Endothelial cell of umbilical vein (primary cell): ENCODE measurements at regions not wholly inside any gene's neighbourhood (a gene's known extent, or its start where the extent isn't known, plus 50 kb on each side); places are given as distances from the start of the nearest gene placed in this dataset.

Experiments
- BruUV-seq: library from RNA; stranded (reverse); fragments of 400-500 nt; replicated peaks from 2 replicates; lab custom pipeline; 2021; lab: Mats Ljungman, UMichigan
- CTCF ChIA-PET: fragments of 300-600, 350-600 bp; sonication (Branson Sonifier 250); formaldehyde crosslinking; loops from one replicate; lab custom pipeline; 2021; ENCODE audit warnings: antibody characterized with exemption, inconsistent platforms; lab: Charles Lee
- POLR2A ChIA-PET: fragments of 300-600, 350-600 bp; sonication (Branson Sonifier 250); formaldehyde crosslinking; loops from one replicate; lab custom pipeline; 2021; ENCODE audit warnings: antibody characterized with exemption, inconsistent platforms; lab: Charles Lee
- DNase-seq: peaks from one replicate; pipeline ENCODE4 v3.0.0-alpha.2; 2011; ENCODE audit warnings: low read depth, low spot score
- FAIRE-seq: peaks from 2 replicates; lab custom pipeline; 2011; peaks lifted over from hg19 to GRCh38; lab: Jason Lieb, UNC
- H2AFZ ChIP-seq: 2 replicates; pipeline ENCODE4 v1.6.0; 2012; ENCODE audit warnings: low read depth, low read length, control low read depth, inconsistent platforms
- H3K27ac ChIP-seq: 2 replicates; pipeline ENCODE4 v1.5.1; 2011; ENCODE audit warnings: low read depth, mild to moderate bottlenecking, control low read depth, low read length, moderate library complexity; ENCODE audit not compliant: insufficient read depth
- H3K27me3 ChIP-seq, 2 experiments: 2 replicates each; pipeline versions ENCODE4 v1.6.0 to v1.6.1; 2011; ENCODE audit warnings: low read length in 2 of 2, mixed read lengths in 1 of 2; ENCODE audit not compliant: control insufficient read depth in 2 of 2, insufficient read depth in 2 of 2
- H3K36me3 ChIP-seq, 2 experiments: 2 replicates in 1 of 2; 3 replicates in 1 of 2; pipeline ENCODE4 v1.5.1; 2011; ENCODE audit warnings: low read length in 2 of 2, mild to moderate bottlenecking in 1 of 2, moderate library complexity in 1 of 2; ENCODE audit not compliant: control insufficient read depth in 2 of 2, insufficient read depth in 2 of 2; ENCODE audit errors: extremely low read depth in 1 of 2
- H3K4me1 ChIP-seq: 3 replicates; pipeline ENCODE4 v1.5.1; 2011; ENCODE audit warnings: mild to moderate bottlenecking, low read length; ENCODE audit not compliant: control insufficient read depth, insufficient read depth; ENCODE audit errors: extremely low read depth
- H3K4me2 ChIP-seq: 2 replicates; pipeline ENCODE4 v1.6.1; 2011; ENCODE audit warnings: low read length, control low read depth, mixed read lengths; ENCODE audit not compliant: insufficient read depth
- H3K4me3 ChIP-seq, 3 experiments: fragments of 200-600 bp in 1 of 3; sonication (generic), shearing (Covaris generic) in 1 of 3; replicated peaks in 1 of 3; 2 replicates each; pipeline ENCODE4 v1.5.1; 2011 to 2016; ENCODE audit warnings: control low read depth in 3 of 3, low read length in 3 of 3, mild to moderate bottlenecking in 2 of 3, inconsistent platforms in 1 of 3, low read depth in 1 of 3, moderate library complexity in 1 of 3; ENCODE audit not compliant: insufficient read depth in 1 of 3
- H3K79me2 ChIP-seq: 2 replicates; pipeline ENCODE4 v1.6.0; 2012; ENCODE audit warnings: low read length, inconsistent platforms; ENCODE audit not compliant: control insufficient read depth, insufficient read depth
- H3K9ac ChIP-seq: replicated peaks from 2 replicates; pipeline ENCODE3; 2011; ENCODE audit warnings: low read length, control low read depth; ENCODE audit not compliant: insufficient read depth; ENCODE audit errors: extremely low read depth
- H3K9me1 ChIP-seq: replicated peaks from 3 replicates; pipeline ENCODE4 v1.6.0; 2011; ENCODE audit warnings: mild to moderate bottlenecking, low read length; ENCODE audit not compliant: control insufficient read depth, insufficient read depth; ENCODE audit errors: extremely low read depth
- H3K9me3 ChIP-seq: replicated peaks from 2 replicates; pipeline ENCODE4 v1.5.1; 2012; ENCODE audit warnings: low read length, inconsistent platforms; ENCODE audit not compliant: control insufficient read depth, insufficient read depth
- H4K20me1 ChIP-seq: replicated peaks from 2 replicates; pipeline ENCODE3; 2011; ENCODE audit warnings: mild to moderate bottlenecking, low read length; ENCODE audit not compliant: control insufficient read depth, insufficient read depth; ENCODE audit errors: extremely low read depth
- CTCF ChIP-seq, 2 donors: IDR thresholded peaks; 1 replicate in 1 of 2; 2 replicates in 1 of 2; pipeline ENCODE4 v1.5.1; 2011; ENCODE audit warnings: low read length in 2 of 2, mild to moderate bottlenecking in 2 of 2, moderate library complexity in 2 of 2, control low read depth in 1 of 2, inconsistent platforms in 1 of 2, low read depth in 1 of 2; ENCODE audit not compliant: insufficient read depth in 1 of 2; ENCODE audit errors: extremely low read depth in 1 of 2
- FOS ChIP-seq: IDR thresholded peaks from 2 replicates; pipeline ENCODE4 v1.6.1; 2011; ENCODE audit warnings: mild to moderate bottlenecking, low read length, moderate library complexity, borderline replicate concordance; ENCODE audit not compliant: insufficient read depth
- GATA2 ChIP-seq: IDR thresholded peaks from 2 replicates; pipeline ENCODE4 v1.7.0; 2011; ENCODE audit warnings: low read depth, mild to moderate bottlenecking, moderate library complexity, mixed read lengths, low read length; ENCODE audit not compliant: insufficient read length, insufficient read depth
- JUN ChIP-seq: IDR thresholded peaks from 2 replicates; pipeline ENCODE4 v1.6.1; 2011; ENCODE audit warnings: borderline replicate concordance, low read depth; ENCODE audit not compliant: insufficient read length, insufficient read depth
- MAX ChIP-seq: IDR thresholded peaks from 2 replicates; pipeline ENCODE4 v1.6.1; 2011; ENCODE audit not compliant: insufficient read depth, insufficient read length
- MYC ChIP-seq: IDR thresholded peaks from one replicate; pipeline ENCODE4 v1.6.1; 2011; ENCODE audit warnings: mild to moderate bottlenecking, low read depth, low read length
- POLR2A ChIP-seq: IDR thresholded peaks from 2 replicates; pipeline ENCODE4 v1.6.1; 2012; ENCODE audit warnings: low read depth, mild to moderate bottlenecking, control low read depth, low read length
- POLR2AphosphoS5 ChIP-seq: IDR thresholded peaks from 2 replicates; pipeline ENCODE4 v1.6.1; 2012; ENCODE audit warnings: low read depth, mild to moderate bottlenecking, control low read depth, low read length, moderate library complexity; ENCODE audit not compliant: insufficient read depth
- dilution Hi-C: fragments of 300-500 bp; cut with MboI; formaldehyde crosslinking; loops from one replicate; pipeline ENCODE4 v1.15.0; 2019; ENCODE audit warnings: low sequenced_read_pairs; ENCODE audit not compliant: extremely low pct_ligation_motif_present
- intact Hi-C: fragments of 100-400 bp; cut with micrococcal nuclease; formaldehyde crosslinking; loops from one replicate; pipeline ENCODE4 v1.10.0; 2022

GRCh38 chr11:110908401-110909105 lies 196.3 kb upstream of the ARHGAP20 start:
- CTCF ChIA-PET, result no interaction called here
- no peaks in the 10 kb centered on the region for H4K20me1 ChIP-seq
- FAIRE-seq, result no peak
- H3K4me3 ChIP-seq, result no peak overlapping the region
- POLR2A ChIA-PET, result no interaction called here
- H3K27ac ChIP-seq, result no peak overlapping the region
- H3K4me1 ChIP-seq, result no peaks in the 10 kb centered on the region
- no peak for DNase-seq
- H3K9me3 ChIP-seq, result no peaks in the 10 kb centered on the region
- intact Hi-C loops (no loop called here), dilution Hi-C loops (no loop called here)
- no peak overlapping the region for H3K9ac ChIP-seq
- no peaks in the 10 kb centered on the region for H3K9me1 ChIP-seq
- no peaks in the 10 kb centered on the region for H3K27me3 ChIP-seq
- H2AFZ ChIP-seq, result no peak overlapping the region
- TF ChIP-seq MYC, result no peak
- TF ChIP-seq CTCF (IDR thresholded peaks at IDR 0.05; ENCODE audit: extremely low read depth in 1 of 2, insufficient read depth in 1 of 2, low read depth in 1 of 2, low read length in 2 of 2), result no peak
- TF ChIP-seq JUN, result no peak
- no peak for TF ChIP-seq POLR2AphosphoS5
- no peak for TF ChIP-seq GATA2
- TF ChIP-seq POLR2A, result no peak
- TF ChIP-seq FOS, result no peak
- TF ChIP-seq MAX, result no peak
- BruUV-seq, result no TSS peak
- no peak overlapping the region for H3K4me2 ChIP-seq
- H3K36me3 ChIP-seq, result no peaks in the 10 kb centered on the region
- no peaks in the 10 kb centered on the region for H3K79me2 ChIP-seq
